ENCODE measurements at regions not wholly inside any gene's neighbourhood (a gene's known extent, or its start where the extent isn't known, plus 50 kb on each side); places are given as distances from the start of the nearest gene placed in this dataset.

- no peak for FAIRE-seq
- DNase-seq (ENCODE audit: insufficient read length, low spot score) = no peak
- no peak for TF ChIP-seq CTCF (IDR thresholded peaks at IDR 0.05; ENCODE audit: insufficient read depth, missing control alignments)
Measured at GRCh38 chr4:55175779-55176231, 50.4 kb upstream of the KDR start.

- no peak for TF ChIP-seq CTCF (IDR thresholded peaks at IDR 0.05; ENCODE audit: insufficient read depth, missing control alignments)
- FAIRE-seq (no peak), DNase-seq (ENCODE audit: insufficient read length, low spot score) (no peak)
Measured at GRCh38 chr4:55176497-55176896, 51.1 kb upstream of the KDR start.

GRCh38 chr4:55177461-55177860, 52.1 kb upstream of the KDR start:
- no peak for TF ChIP-seq CTCF (IDR thresholded peaks at IDR 0.05; ENCODE audit: insufficient read depth, missing control alignments)
- no peak for DNase-seq (ENCODE audit: insufficient read length, low spot score)
- no peak for FAIRE-seq

- TF ChIP-seq CTCF (IDR thresholded peaks at IDR 0.05; ENCODE audit: insufficient read depth, missing control alignments) = no peak
- DNase-seq (ENCODE audit: insufficient read length, low spot score) (no peak), FAIRE-seq (no peak)
Measured at GRCh38 chr4:55178226-55179005, 53.0 kb upstream of the KDR start.

- FAIRE-seq (no peak), DNase-seq (ENCODE audit: insufficient read length, low spot score) (no peak)
- TF ChIP-seq CTCF (IDR thresholded peaks at IDR 0.05; ENCODE audit: insufficient read depth, missing control alignments) = no peak
Measured at GRCh38 chr4:55181010-55182005, 55.9 kb upstream of the KDR start.

GRCh38 chr4:55183926-55184599, 58.7 kb upstream of the KDR start:
- DNase-seq (ENCODE audit: insufficient read length, low spot score) = no peak
- no peak for TF ChIP-seq CTCF (IDR thresholded peaks at IDR 0.05; ENCODE audit: insufficient read depth, missing control alignments)
- FAIRE-seq = no peak

Data from D721Med (cell line).